Tibial nerve (tissue), 3 donors: ENCODE measurements at regions not wholly inside any gene's neighbourhood (a gene's known extent, or its start where the extent isn't known, plus 50 kb on each side); places are given as distances from the start of the nearest gene placed in this dataset.

Experiments
- CTCF ChIP-seq, 5 experiments: fragments of 200-600 bp in 3 of 5; fragments of 450-650 bp in 2 of 5; sonication (generic) in 3 of 5; IDR thresholded peaks; one replicate each; pipeline ENCODE4 v1.5.1; 2016 to 2019; ENCODE audit warnings: antibody characterized with exemption in 5 of 5, mild to moderate bottlenecking in 3 of 5, moderate library complexity in 2 of 5
- POLR2A ChIP-seq, 2 donors: fragments of 450-650 bp; IDR thresholded peaks; one replicate each; pipeline ENCODE4 v1.6.1; 2017; ENCODE audit warnings: antibody characterized with exemption in 2 of 2, mild to moderate bottlenecking in 2 of 2, moderate library complexity in 2 of 2

DNA sequence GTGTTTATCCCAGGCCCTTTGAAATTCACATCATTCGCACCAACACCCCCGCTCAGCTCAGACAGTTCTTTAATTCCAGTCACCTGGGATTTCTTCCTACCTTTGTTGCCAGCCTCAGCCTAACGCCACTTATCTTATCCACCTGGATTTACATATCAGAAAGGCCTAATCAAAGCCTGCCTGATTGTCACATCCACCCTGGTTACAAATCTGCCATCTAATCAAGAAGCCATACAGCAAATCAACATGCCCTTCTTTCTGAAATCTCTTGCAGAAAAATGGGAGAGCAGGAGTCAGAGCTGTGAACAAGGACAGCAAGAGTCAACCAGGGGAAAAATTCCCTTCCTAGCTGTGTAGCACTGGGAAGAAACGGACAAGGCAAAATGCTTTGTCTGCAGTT is 173.2 kb upstream of the DAB1 start:
- TF ChIP-seq CTCF (IDR thresholded peaks at IDR 0.05), result no peak
- no peak for TF ChIP-seq POLR2A (IDR thresholded peaks at IDR 0.05)
